ENCODE measurements at regions not wholly inside any gene's neighbourhood (a gene's known extent, or its start where the extent isn't known, plus 50 kb on each side); places are given as distances from the start of the nearest gene placed in this dataset.

GRCh38 chr7:52302765-52303520 lies 732.5 kb upstream of the POM121L12 start:
- TF ChIP-seq CTCF (IDR thresholded peaks at IDR 0.05; ENCODE audit: insufficient read depth, low read depth, low read length), result no peak
- no peak overlapping the region for H3K4me3 ChIP-seq (ENCODE audit: low read depth, low read length)

GRCh38 chr7:52297128-52297527 lies 738.3 kb upstream of the POM121L12 start:
- no peak for DNase-seq (ENCODE audit: low read depth)
- no peak overlapping the region for H3K4me3 ChIP-seq (ENCODE audit: low read depth, low read length)
- no peak for TF ChIP-seq CTCF (IDR thresholded peaks at IDR 0.05; ENCODE audit: insufficient read depth, low read depth, low read length)

More at GRCh38 chr7:52302765-52303520, 732.5 kb upstream of the POM121L12 start:
- DNase-seq (ENCODE audit: low read depth), result no peak

GRCh38 chr7:52294942-52295341 lies 740.5 kb upstream of the POM121L12 start:
- TF ChIP-seq CTCF (IDR thresholded peaks at IDR 0.05; ENCODE audit: insufficient read depth, low read depth, low read length), result no peak
- DNase-seq (ENCODE audit: low read depth), result no peak
- no peak overlapping the region for H3K4me3 ChIP-seq (ENCODE audit: low read depth, low read length)

GRCh38 chr7:52289247-52289646 lies 746.2 kb upstream of the POM121L12 start:
- no peak for DNase-seq (ENCODE audit: low read depth)
- no peak for TF ChIP-seq CTCF (IDR thresholded peaks at IDR 0.05; ENCODE audit: insufficient read depth, low read depth, low read length)

GRCh38 chr7:52287698-52288097 lies 747.7 kb upstream of the POM121L12 start:
- H3K4me3 ChIP-seq (ENCODE audit: low read depth, low read length), result no peak overlapping the region
- no peak for DNase-seq (ENCODE audit: low read depth)
- TF ChIP-seq CTCF (IDR thresholded peaks at IDR 0.05; ENCODE audit: insufficient read depth, low read depth, low read length), result no peak

More at GRCh38 chr7:52289247-52289646, 746.2 kb upstream of the POM121L12 start:
- no peak overlapping the region for H3K4me3 ChIP-seq (ENCODE audit: low read depth, low read length)

GRCh38 chr7:52285689-52286088 lies 749.7 kb upstream of the POM121L12 start:
- no peak overlapping the region for H3K4me3 ChIP-seq (ENCODE audit: low read depth, low read length)
- DNase-seq (ENCODE audit: low read depth), result no peak
- no peak for TF ChIP-seq CTCF (IDR thresholded peaks at IDR 0.05; ENCODE audit: insufficient read depth, low read depth, low read length)

GRCh38 chr7:52283335-52283734 lies 752.1 kb upstream of the POM121L12 start:
- TF ChIP-seq CTCF (IDR thresholded peaks at IDR 0.05; ENCODE audit: insufficient read depth, low read depth, low read length), result no peak
- H3K4me3 ChIP-seq (ENCODE audit: low read depth, low read length), result no peak overlapping the region
- no peak for DNase-seq (ENCODE audit: low read depth)

Measured in fibroblast of villous mesenchyme (primary cell).